Uterus (tissue), 3 donors: ENCODE measurements at regions not wholly inside any gene's neighbourhood (a gene's known extent, or its start where the extent isn't known, plus 50 kb on each side); places are given as distances from the start of the nearest gene placed in this dataset.
"Not testable (repeated sequence)": the region's sequence is repeated elsewhere in the genome, so short reads cannot be mapped to it uniquely, and the experiment has no call there.

ENCODE experiments used
- DNase-seq, 2 donors: peaks; one replicate each; pipeline ENCODE4 v3.0.0-alpha.2; 2019 to 2020
- H3K27ac ChIP-seq, 2 donors: fragments of 200-600 bp; sonication (generic); 1 replicate in 1 of 2; 2 replicates in 1 of 2; pipeline ENCODE4 v1.5.1; 2016 to 2018
- H3K27me3 ChIP-seq, 2 donors: fragments of 200-600 bp; sonication (generic); one replicate each; pipeline ENCODE4 v1.5.1; 2018 to 2019; ENCODE audit warnings: control low read depth in 1 of 2
- H3K36me3 ChIP-seq, 2 donors: fragments of 200-600 bp; sonication (generic); one replicate each; pipeline ENCODE4 v1.5.1; 2019; ENCODE audit warnings: control low read depth in 1 of 2
- H3K4me1 ChIP-seq, 2 donors: fragments of 200-600 bp; sonication (generic); one replicate each; pipeline ENCODE4 v1.5.1; 2018 to 2019; ENCODE audit warnings: control low read depth in 1 of 2
- H3K4me3 ChIP-seq, 2 donors: fragments of 200-600 bp; sonication (generic); 1 replicate in 1 of 2; 2 replicates in 1 of 2; pipeline ENCODE4 v1.5.1; 2018 to 2019; ENCODE audit warnings: mild to moderate bottlenecking in 1 of 2
- H3K9me3 ChIP-seq, 2 donors: fragments of 200-600 bp; sonication (generic); one replicate each; pipeline ENCODE4 v1.5.1; 2019; ENCODE audit warnings: control low read depth in 1 of 2
- CTCF ChIP-seq, 4 experiments: fragments of 200-600 bp in 2 of 4; fragments of 450-650 bp in 2 of 4; sonication (generic) in 2 of 4; IDR thresholded peaks; one replicate each; pipeline ENCODE4 v1.5.1; 2016 to 2019; ENCODE audit warnings: antibody characterized with exemption in 4 of 4, mild to moderate bottlenecking in 2 of 4, moderate library complexity in 1 of 4
- POLR2A ChIP-seq, 2 donors: fragments of 450-650 bp; IDR thresholded peaks; one replicate each; pipeline ENCODE4 v1.6.1; 2016; ENCODE audit warnings: antibody characterized with exemption in 2 of 2, mild to moderate bottlenecking in 1 of 2, moderate library complexity in 1 of 2
- intact Hi-C: fragments of 100-400 bp; cut with DNase I; formaldehyde crosslinking; loops from one replicate; pipeline ENCODE4 v1.15.1; 2023; ENCODE audit warnings: low total_unique reads
- donor health status: DM: yes; HTN: yes; CAD: no.

- peaks cover 0 to 5% of the 10 kb centered on the region in 2 donors for H3K4me1 ChIP-seq
- no peaks in the 10 kb centered on the region for H3K9me3 ChIP-seq
- TF ChIP-seq CTCF (IDR thresholded peaks at IDR 0.05), result no peak
- intact Hi-C loops, result no loop called here
- H3K4me3 ChIP-seq, result no peak overlapping the region
- H3K27ac ChIP-seq, result no peak overlapping the region
- H3K27me3 ChIP-seq, result no peaks in the 10 kb centered on the region
- H3K36me3 ChIP-seq, result no peaks in the 10 kb centered on the region
- no peak for DNase-seq
Measured at GRCh38 chr4:175330652-175331051, 412.5 kb downstream of the ADAM29 start.

DNA sequence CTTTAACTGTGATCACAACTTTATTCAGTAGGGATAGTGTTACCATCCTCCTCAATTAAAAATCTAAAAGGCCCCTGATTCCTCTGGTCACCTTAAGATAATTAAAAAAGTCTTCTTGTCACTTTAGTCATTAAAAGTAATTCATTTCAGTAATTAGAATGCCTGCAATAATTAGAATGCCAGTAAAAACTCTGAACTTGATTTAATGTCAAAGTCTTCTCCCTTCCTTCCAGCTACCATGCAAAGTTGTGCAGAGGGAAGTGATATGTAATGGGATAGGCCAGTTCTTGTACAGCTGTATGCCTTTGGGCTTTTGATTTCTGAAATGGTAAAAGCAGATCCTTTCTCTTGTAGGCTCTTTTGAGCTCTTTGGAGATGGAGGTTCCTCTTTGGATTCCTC lies 417.2 kb downstream of the ADAM29 start:
- Histone ChIP-seq H3K27me3 (no peaks in the 10 kb centered on the region), H3K4me3 (no peak overlapping the region), H3K27ac (no peak overlapping the region), H3K4me1 (no peaks in the 10 kb centered on the region), H3K36me3 (no peaks in the 10 kb centered on the region), H3K9me3 (no peaks in the 10 kb centered on the region)
- intact Hi-C loops, result no loop called here
- no peak for TF ChIP-seq POLR2A (IDR thresholded peaks at IDR 0.05)
- no peak for TF ChIP-seq CTCF (IDR thresholded peaks at IDR 0.05)
- no peak for DNase-seq

DNA sequence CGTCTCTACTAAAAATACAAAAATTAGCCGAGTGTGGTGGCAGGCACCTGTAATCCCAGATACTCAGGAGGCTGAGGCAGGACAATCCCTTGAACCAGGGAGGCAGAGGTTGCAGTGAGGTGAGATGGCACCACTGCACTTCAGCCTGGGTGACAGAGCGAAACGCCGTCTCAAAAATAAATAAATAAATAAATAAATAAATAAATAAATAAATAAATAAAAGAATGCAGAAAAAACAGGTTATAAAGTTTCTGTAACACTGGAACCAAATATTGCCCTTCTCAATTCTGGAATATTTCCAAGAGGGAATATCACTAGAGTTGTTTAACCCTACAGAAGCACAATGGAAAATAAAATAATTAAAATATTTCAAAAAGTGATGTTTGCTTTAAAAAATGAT lies 418.4 kb downstream of the ADAM29 start:
- H3K4me3 ChIP-seq, H3K36me3 ChIP-seq, H3K4me1 ChIP-seq, intact Hi-C loops, H3K27ac ChIP-seq, DNase-seq, H3K27me3 ChIP-seq, H3K9me3 ChIP-seq: not testable (repeated sequence)

- intact Hi-C loops, result no loop called here
- H3K27me3 ChIP-seq, result no peaks in the 10 kb centered on the region
- no peak overlapping the region for H3K27ac ChIP-seq
- H3K9me3 ChIP-seq, result no peaks in the 10 kb centered on the region
- H3K4me1 ChIP-seq, result no peaks in the 10 kb centered on the region
- H3K4me3 ChIP-seq, result no peak overlapping the region
- DNase-seq, result no peak
- H3K36me3 ChIP-seq, result no peaks in the 10 kb centered on the region
- TF ChIP-seq CTCF (IDR thresholded peaks at IDR 0.05) (no peak), POLR2A (IDR thresholded peaks at IDR 0.05) (no peak)
Measured at GRCh38 chr4:175339100-175339707, 421.0 kb downstream of the ADAM29 start.

- no peak overlapping the region for H3K4me3 ChIP-seq
- no peaks in the 10 kb centered on the region for H3K36me3 ChIP-seq
- H3K27ac ChIP-seq, result no peak overlapping the region
- no peaks in the 10 kb centered on the region for H3K4me1 ChIP-seq
- no peak for TF ChIP-seq POLR2A (IDR thresholded peaks at IDR 0.05)
- TF ChIP-seq CTCF (IDR thresholded peaks at IDR 0.05), result no peak
- intact Hi-C loops, result no loop called here
- no peak for DNase-seq
- no peaks in the 10 kb centered on the region for H3K27me3 ChIP-seq
- H3K9me3 ChIP-seq, result no peaks in the 10 kb centered on the region
Measured at GRCh38 chr4:175341203-175341755, 423.1 kb downstream of the ADAM29 start.

GRCh38 chr4:175346376-175346775 lies 428.2 kb downstream of the ADAM29 start:
- TF ChIP-seq CTCF (IDR thresholded peaks at IDR 0.05), result no peak
- TF ChIP-seq POLR2A (IDR thresholded peaks at IDR 0.05), result no peak
- DNase-seq, result no peak
- no peaks in the 10 kb centered on the region for H3K9me3 ChIP-seq
- intact Hi-C loops, result no loop called here
- H3K4me3 ChIP-seq, result no peak overlapping the region
- H3K27me3 ChIP-seq, result no peaks in the 10 kb centered on the region
- H3K27ac ChIP-seq, result no peak overlapping the region
- no peaks in the 10 kb centered on the region for H3K36me3 ChIP-seq
- no peaks in the 10 kb centered on the region for H3K4me1 ChIP-seq
